Stimulated activated CD8-positive, alpha-beta memory T cell treated with anti-CD3 and anti-CD28 coated beads, Interleukin-2, amount 100 ng/mL, for 1 hour (primary cell): ENCODE measurements at regions not wholly inside any gene's neighbourhood (a gene's known extent, or its start where the extent isn't known, plus 50 kb on each side); places are given as distances from the start of the nearest gene placed in this dataset.

Experiments
- DNase-seq, 2 donors: peaks; one replicate each; pipeline ENCODE4 v3.0.0-alpha.2; 2020; ENCODE audit warnings: low read depth in 2 of 2

DNA sequence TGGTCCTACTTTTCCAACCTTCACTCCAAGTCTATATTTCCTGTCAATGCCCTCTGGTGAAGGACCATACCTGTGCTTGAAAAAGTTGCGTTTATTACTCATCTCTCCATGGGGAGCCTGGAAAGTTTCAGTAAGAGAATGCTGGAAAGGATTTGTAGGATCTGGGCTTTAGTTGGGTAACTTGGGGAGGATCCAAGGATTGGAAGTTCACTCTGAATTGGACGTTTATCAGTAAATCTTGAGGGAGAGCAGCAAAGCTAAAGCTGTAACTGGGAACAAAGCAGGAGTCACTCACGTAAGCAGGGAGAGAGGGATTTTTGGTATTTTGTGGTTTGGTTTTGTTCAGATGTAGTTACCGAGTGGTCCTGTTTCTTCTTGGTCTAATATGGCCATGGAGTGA is 51.4 kb upstream of the NPVF start:
- DNase-seq, result no peak

DNA sequence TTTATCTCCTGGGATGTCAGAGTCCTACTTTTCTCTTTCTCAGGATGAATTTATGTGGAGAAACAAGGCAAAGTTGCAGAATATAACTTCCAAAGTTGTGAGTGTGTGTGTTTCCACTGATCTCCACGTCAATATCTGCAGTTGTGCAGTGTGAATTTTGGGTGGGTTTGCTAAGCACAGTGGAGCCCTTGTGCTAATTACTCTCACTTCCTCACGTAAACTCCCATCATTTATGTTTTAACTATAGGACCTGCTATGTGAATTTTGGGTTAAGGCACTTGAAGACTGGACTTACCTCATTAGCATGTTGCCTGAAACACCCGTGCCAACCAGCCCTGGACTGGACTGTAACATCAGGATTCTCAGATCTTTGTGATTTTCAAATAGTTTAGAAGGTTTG is 51.9 kb upstream of the NPVF start:
- no peak for DNase-seq

GRCh38 chr7:25282194-25282593 is 53.9 kb upstream of the NPVF start:
- DNase-seq, result no peak

- no peak for DNase-seq
Measured at GRCh38 chr7:25286756-25287155, 58.5 kb upstream of the NPVF start.

- no peak for DNase-seq
Measured at GRCh38 chr7:25287291-25287690, 59.0 kb upstream of the NPVF start.

GRCh38 chr7:25288556-25289307 is 60.4 kb upstream of the NPVF start:
- no peak for DNase-seq

- DNase-seq, result no peak
Measured at GRCh38 chr7:25289518-25289917, 61.2 kb upstream of the NPVF start.

- DNase-seq, result no peak
Measured at GRCh38 chr7:25294624-25295023, 66.3 kb upstream of the NPVF start.

- DNase-seq, result no peak
Measured at GRCh38 chr7:25295387-25295786, 67.1 kb upstream of the NPVF start.

- no peak for DNase-seq
Measured at GRCh38 chr7:25296086-25296485, 67.8 kb upstream of the NPVF start.

GRCh38 chr7:25297278-25297677 is 69.0 kb upstream of the NPVF start:
- no peak for DNase-seq

DNA sequence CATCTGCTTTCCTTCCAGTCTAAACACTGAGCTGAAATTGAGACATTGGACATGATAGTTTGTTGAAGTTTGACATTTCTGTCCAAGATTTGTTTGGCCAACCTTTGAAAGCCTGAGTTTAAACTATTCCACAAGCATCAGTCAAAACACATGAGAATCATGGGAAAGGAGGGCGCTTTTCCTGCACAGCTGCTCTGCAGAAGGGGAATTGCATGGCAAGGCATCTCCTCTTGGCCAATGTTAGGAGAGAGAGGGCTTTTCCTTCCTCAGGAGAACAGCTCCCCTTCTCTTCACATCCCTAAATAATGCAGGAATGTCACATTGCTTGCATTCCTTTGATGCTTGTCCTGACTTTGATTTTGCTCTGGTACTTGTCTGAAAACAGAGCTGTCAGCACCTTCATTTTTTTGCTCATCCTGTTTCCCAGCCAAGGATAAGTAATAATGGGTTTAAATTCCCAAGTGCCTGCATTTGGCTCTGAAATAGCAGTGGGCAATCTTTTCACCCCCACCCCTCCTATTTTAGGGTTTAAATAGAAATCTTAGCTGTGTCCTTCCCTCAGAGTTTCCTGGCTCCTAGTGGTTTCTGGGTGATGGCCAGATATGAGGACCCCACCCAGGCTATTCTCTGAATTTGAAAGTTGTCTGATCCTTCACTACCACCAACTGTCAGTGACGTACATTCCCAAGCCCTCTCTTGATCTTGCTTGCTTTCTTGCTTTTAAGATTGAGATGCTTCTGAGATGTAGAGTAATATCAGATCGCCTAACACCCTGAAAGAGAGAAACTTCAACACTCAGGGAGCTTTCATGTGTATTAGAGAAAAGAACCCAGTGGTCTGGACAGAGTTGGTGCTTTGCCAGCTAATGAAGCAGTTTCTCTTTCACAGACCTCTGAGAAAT is 75.2 kb upstream of the NPVF start:
- DNase-seq, result no peak

DNA sequence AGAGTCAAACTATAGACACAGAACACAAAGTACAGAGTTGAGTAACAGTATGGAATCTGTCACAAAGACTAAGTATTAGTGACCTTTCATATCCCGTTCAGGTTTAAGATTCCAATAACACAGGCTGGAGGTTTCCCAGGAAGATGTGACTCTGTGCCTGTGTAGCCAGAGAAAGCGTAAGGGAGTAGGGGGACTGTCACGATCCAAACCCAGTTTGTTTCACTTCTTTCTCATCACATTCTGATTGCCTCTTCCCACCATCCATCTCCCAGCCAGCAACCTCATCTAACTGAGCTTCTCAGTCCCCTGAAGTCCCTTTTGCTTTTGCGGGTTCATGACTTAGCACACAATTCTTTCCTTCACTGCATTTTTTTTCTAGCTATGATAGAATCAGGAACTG is 76.4 kb upstream of the NPVF start:
- DNase-seq, result no peak

GRCh38 chr7:25305831-25306230 is 77.5 kb upstream of the NPVF start:
- no peak for DNase-seq

DNA sequence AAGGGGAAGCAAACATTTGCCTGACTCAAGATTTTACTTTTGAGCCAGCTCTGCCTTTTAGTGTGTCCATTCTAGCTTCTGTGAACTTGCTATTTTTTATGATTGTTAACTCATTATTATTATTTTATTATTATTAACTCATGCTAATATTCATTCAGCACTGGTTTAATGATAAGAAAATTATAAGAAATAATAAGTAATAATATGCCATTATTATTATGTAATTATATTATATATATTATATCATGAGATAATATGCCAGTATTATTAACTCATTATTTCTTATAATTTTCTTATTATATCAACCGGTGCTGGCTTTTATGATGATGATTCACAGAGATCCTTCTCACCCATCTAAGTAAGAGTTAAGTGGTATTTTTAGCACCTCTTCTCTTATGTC is 79.3 kb upstream of the NPVF start:
- no peak for DNase-seq

DNA sequence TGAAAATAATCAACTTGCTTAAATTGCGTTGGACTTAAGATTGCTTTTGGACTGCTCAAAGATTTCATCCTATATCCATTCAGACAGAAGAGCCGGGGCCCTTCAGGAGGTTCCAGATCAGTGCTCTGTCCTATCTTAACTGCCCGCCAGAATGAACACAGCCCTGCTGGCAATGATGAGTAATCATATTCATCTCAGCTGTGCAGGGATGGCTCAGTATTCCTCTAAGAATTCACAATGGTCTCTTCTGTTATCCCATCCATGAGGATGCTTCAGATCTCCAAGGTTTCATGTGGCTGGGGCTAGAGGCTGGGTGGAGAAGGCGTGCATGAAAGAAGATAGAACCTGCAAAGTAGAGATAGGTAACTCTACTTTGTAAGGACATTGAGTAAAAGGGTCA is 80.0 kb upstream of the NPVF start:
- DNase-seq, result no peak

- no peak for DNase-seq
Measured at GRCh38 chr7:25308906-25309705, 80.8 kb upstream of the NPVF start.

- no peak for DNase-seq
Measured at GRCh38 chr7:25310896-25311295, 82.6 kb upstream of the NPVF start.

DNA sequence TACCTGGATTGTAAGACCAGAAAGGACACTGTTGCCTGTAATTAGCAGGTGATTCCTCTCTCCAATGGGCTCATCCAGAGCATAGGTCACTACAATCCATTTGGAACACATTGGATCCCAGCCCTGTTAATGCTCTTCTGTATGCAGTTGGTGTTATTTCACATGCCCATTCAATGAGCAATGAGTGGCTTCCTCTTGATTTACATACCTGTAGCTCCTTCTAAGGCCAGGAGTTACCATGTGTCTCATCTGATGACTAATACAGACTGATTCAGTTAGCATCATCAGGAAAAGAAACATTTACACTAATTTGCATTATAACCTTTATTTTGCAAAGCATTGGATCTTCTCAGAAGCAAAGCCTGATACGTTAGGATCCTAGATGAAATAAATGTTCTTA is 83.1 kb upstream of the NPVF start:
- DNase-seq, result no peak

- no peak for DNase-seq
Measured at GRCh38 chr7:25312968-25313367, 84.7 kb upstream of the NPVF start.

GRCh38 chr7:25313526-25313925 is 85.2 kb upstream of the NPVF start:
- no peak for DNase-seq

DNA sequence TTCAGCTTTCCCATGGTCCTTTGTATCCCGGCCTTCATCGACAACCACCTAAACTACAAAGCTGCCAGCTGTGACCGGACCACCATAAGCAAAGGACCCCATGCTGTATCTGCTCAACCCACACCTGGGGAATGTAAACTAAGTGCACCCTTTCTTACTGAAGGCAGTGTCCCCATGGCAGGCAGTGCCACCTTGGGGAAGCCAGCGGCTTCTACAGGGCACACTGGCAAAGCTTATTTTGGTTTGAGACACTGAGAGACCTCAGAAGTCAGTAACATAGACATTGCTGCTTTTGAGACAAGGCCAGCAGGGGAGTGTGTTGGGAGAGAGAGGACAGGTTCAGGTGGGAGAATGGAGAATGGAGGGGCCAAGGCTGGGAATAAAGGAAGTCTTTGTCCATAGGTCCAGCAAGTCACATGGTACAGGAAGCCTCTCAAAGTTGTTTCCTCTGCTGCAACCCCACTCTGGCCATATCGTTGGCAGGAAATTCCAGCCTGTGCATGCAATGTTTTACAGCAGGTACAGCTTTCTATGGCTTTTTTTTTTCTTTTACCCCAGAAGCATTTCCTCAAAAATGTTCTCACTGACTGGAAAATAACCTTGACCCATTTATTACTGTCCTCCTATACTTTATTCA is 85.9 kb upstream of the NPVF start:
- DNase-seq, result no peak
